HepG2 (cell line): ENCODE measurements at regions not wholly inside any gene's neighbourhood (a gene's known extent, or its start where the extent isn't known, plus 50 kb on each side); places are given as distances from the start of the nearest gene placed in this dataset.

Source experiments
- CTCF ChIP-seq: sonication (generic); formaldehyde crosslinking; IDR thresholded peaks from 2 replicates; pipeline ENCODE4 v1.5.0; 2020; ENCODE audit warnings: mild to moderate bottlenecking, missing genetic modification reagents, moderate library complexity
- NFKB2 ChIP-seq: sonication (generic); formaldehyde crosslinking; IDR thresholded peaks from 2 replicates; pipeline ENCODE4 v1.4.0; 2020; ENCODE audit warnings: missing genetic modification reagents, borderline replicate concordance

GRCh38 chr12:93176165-93176564 is 201.6 kb upstream of the NUDT4 start:
- TF ChIP-seq NFKB2: no peak
- TF ChIP-seq CTCF (CRISPR knock-in tag): no peak
